GM12865 (cell line): ENCODE measurements at regions not wholly inside any gene's neighbourhood (a gene's known extent, or its start where the extent isn't known, plus 50 kb on each side); places are given as distances from the start of the nearest gene placed in this dataset.

Experiments
- DNase-seq: peaks from one replicate; pipeline ENCODE4 v3.0.0; 2010; ENCODE audit warnings: low read depth
- H3K4me3 ChIP-seq: 2 replicates; pipeline ENCODE4 v1.5.1; 2011; ENCODE audit warnings: mild to moderate bottlenecking, low read depth, low read length, control low read depth
- CTCF ChIP-seq: IDR thresholded peaks from 2 replicates; pipeline ENCODE4 v1.5.1; 2011; ENCODE audit warnings: low read length, control low read depth, low read depth, inconsistent platforms; ENCODE audit not compliant: insufficient read depth; ENCODE audit errors: missing control alignments

GRCh38 chr10:4131407-4132215, 346.6 kb upstream of the KLF6 start:
- no peak overlapping the region for H3K4me3 ChIP-seq
- DNase-seq = peak; percentile 87
- no peak for TF ChIP-seq CTCF

- H3K4me3 ChIP-seq = no peak overlapping the region
- no peak for DNase-seq
- TF ChIP-seq CTCF = no peak
Observed at GRCh38 chr10:4130685-4131084, 345.7 kb upstream of the KLF6 start.

- H3K4me3 ChIP-seq = no peak overlapping the region
- no peak for DNase-seq
- no peak for TF ChIP-seq CTCF
Observed at GRCh38 chr10:4129866-4130477, 345.0 kb upstream of the KLF6 start.

- TF ChIP-seq CTCF = no peak
- no peak overlapping the region for H3K4me3 ChIP-seq
- DNase-seq = peak; percentile 87
Observed at GRCh38 chr10:4127518-4128315, 342.7 kb upstream of the KLF6 start.

- no peak for DNase-seq
- H3K4me3 ChIP-seq = no peak overlapping the region
- no peak for TF ChIP-seq CTCF
Observed at GRCh38 chr10:4125776-4126175, 340.8 kb upstream of the KLF6 start.

- TF ChIP-seq CTCF = no peak
Observed at GRCh38 chr10:4121502-4122380, 336.7 kb upstream of the KLF6 start.

More at GRCh38 chr10:4121502-4122380, 336.7 kb upstream of the KLF6 start:
- peak; percentile 32 for DNase-seq
- no peak overlapping the region for H3K4me3 ChIP-seq
